ENCODE measurements at regions not wholly inside any gene's neighbourhood (a gene's known extent, or its start where the extent isn't known, plus 50 kb on each side); places are given as distances from the start of the nearest gene placed in this dataset.
A peak's percentile ranks its signal among the peaks of the same experiment; 100 is the strongest.
"Not testable (repeated sequence)": the region's sequence is repeated elsewhere in the genome, so short reads cannot be mapped to it uniquely, and the experiment has no call there.

DNA sequence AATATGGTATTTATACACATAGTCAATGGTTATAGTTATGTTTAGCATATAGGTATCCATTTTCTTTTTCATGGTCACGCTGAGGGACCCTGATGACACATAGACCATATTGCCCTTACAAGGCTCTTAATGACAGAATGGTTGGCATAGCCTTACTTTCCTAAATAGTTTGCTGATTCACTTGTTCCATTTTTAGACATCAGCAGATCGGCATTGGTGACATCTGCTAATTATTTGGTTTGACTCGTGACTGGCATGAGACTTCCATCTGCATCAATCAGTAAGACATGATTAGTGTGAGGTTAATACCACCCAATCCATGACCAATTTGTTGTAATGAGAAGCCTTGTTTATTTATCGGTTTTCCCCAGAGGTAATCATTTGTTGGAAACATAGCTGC is 309.7 kb downstream of the ALDH8A1 start:
- Mint-ChIP-seq H3K4me3 (no peak overlapping the region), H3K36me3 (no peaks in the 10 kb centered on the region), H3K27ac (no peak overlapping the region), H3K27me3 (no peaks in the 10 kb centered on the region), H3K4me1 (peaks cover 20% of the 10 kb centered on the region), H3K9me3 (no peaks in the 10 kb centered on the region)

DNA sequence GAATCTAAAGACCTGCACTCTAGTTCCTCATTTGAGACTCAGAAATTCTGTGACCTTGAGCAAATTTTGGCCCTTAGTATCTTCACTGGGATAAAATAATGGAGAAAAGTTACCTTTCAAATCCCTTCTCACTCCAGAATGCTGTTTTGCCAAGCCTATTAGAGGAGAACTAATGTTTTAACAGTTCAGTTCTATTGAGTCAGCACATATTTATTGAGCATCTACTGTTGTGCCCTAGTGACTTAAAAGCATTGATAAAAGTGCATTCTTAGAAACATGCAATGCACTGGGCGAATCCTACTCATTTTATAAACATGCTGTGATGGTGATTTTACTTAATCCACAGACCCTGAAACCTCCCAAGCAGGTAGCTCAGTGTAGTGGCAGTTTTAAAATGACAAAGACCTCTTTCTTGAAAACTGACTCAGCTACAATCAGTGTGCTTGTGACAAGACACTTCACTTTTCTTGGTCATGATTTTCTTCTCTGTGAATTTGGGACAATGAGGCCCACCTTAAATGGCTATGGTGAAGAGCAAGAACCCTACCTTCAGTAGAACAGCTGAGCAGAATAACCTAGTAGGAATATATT is 312.0 kb downstream of the ALDH8A1 start:
- Mint-ChIP-seq H3K4me3 (no peak overlapping the region), H3K9me3 (no peaks in the 10 kb centered on the region), H3K27ac (no peak overlapping the region), H3K27me3 (no peaks in the 10 kb centered on the region), H3K36me3 (no peaks in the 10 kb centered on the region), H3K4me1 (peaks cover 26% of the 10 kb centered on the region)

DNA sequence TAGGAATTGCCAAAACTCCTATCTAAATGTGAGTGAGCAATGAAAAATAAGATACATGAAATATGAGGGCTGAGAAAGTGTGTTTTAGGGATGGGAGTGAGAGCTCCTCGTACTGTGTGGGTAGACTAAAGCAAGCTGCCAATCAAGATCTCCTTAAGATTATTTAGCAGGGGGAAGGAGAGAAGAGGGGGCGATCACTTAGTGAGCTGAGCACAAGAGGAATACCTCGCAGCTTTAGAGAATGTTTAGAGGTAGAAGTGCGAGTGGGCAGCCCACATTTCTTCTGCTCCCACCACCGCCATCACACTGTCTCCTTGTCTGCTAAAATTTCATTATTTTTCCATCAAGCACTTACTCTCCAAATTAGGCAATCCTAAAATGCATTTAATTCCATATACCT is 312.6 kb downstream of the ALDH8A1 start:
- H3K4me1 Mint-ChIP-seq: peaks cover 32% of the 10 kb centered on the region
- no peaks in the 10 kb centered on the region for H3K9me3 Mint-ChIP-seq
- H3K27ac Mint-ChIP-seq: no peak overlapping the region
- H3K27me3 Mint-ChIP-seq: no peaks in the 10 kb centered on the region
- H3K36me3 Mint-ChIP-seq: no peaks in the 10 kb centered on the region
- H3K4me3 Mint-ChIP-seq: no peak overlapping the region

DNA sequence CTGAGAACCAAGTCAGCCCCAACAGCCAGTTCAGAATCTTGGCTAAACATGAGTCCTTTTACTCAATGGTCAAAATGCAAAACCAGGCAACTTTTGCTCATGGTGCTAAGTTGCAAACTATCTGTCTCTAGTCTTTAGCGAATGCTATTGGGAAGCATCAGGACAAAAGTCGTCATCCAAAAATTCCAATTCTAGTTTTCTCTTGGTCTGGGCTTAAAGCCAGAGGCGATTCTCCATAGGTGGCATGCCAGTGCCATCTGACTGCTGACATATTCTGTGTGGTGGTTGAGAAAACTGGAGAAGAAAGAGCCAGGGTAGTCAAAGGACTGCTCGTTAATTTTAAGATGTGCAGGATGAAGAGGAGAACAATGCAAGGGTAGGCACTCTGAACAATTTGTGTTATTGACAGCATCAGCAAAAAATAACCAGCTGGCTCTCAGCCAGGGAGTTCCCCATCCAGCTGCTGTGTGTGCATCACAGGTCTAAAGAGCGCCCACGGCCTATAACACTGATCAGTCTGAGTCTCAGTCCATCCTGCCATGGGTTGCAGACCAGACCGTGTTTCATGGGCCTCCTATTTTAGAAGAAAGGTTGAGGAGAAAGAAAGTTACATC is 313.6 kb downstream of the ALDH8A1 start:
- no peak overlapping the region for H3K27ac Mint-ChIP-seq
- no peaks in the 10 kb centered on the region for H3K27me3 Mint-ChIP-seq
- peaks cover 38% of the 10 kb centered on the region for H3K4me1 Mint-ChIP-seq
- no peaks in the 10 kb centered on the region for H3K36me3 Mint-ChIP-seq
- H3K4me3 Mint-ChIP-seq: no peak overlapping the region
- no peaks in the 10 kb centered on the region for H3K9me3 Mint-ChIP-seq

DNA sequence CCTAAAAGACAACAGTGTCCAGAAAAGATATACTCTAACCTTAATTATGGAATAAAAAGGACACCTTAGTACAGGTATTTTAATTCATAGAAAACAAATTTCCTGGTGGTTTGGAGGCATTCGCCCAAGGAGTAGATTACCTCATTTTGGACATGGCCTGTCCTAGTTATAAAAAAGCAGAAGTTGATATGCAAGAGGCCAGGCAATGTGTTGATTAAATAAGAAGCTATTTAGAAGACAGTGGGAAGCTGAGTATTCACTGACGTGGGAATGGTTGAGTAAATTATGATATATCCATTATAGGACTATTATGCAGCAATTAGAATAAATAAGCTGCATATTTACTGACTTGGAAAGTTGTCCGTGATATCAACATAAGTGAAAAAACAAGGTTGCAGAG is 314.9 kb downstream of the ALDH8A1 start:
- no peaks in the 10 kb centered on the region for H3K27me3 Mint-ChIP-seq
- H3K4me3 Mint-ChIP-seq: no peak overlapping the region
- H3K27ac Mint-ChIP-seq: no peak overlapping the region
- peaks cover 30% of the 10 kb centered on the region for H3K4me1 Mint-ChIP-seq
- no peaks in the 10 kb centered on the region for H3K9me3 Mint-ChIP-seq
- no peaks in the 10 kb centered on the region for H3K36me3 Mint-ChIP-seq

DNA sequence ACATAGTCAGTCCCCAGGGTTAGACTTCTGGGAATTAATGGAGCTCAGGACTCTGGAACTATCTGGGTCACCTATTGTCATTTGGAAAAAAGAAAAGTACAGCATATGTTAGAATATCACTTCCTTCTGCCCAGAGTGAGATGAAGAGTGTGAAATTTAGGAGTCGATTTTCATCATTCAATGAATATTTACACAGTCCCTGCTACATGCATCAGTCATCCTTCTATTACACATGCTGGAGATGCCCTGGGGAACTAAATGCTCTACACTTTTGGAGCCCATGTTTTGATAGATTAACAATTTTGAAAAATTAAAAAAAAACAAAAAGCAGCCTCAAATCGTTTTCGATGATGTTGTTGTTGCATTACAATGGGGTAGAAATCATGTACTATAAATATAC is 315.4 kb downstream of the ALDH8A1 start:
- Mint-ChIP-seq H3K36me3 (no peaks in the 10 kb centered on the region), H3K4me1 (peaks cover 30% of the 10 kb centered on the region), H3K27ac (no peak overlapping the region), H3K4me3 (no peak overlapping the region), H3K27me3 (no peaks in the 10 kb centered on the region), H3K9me3 (no peaks in the 10 kb centered on the region)

DNA sequence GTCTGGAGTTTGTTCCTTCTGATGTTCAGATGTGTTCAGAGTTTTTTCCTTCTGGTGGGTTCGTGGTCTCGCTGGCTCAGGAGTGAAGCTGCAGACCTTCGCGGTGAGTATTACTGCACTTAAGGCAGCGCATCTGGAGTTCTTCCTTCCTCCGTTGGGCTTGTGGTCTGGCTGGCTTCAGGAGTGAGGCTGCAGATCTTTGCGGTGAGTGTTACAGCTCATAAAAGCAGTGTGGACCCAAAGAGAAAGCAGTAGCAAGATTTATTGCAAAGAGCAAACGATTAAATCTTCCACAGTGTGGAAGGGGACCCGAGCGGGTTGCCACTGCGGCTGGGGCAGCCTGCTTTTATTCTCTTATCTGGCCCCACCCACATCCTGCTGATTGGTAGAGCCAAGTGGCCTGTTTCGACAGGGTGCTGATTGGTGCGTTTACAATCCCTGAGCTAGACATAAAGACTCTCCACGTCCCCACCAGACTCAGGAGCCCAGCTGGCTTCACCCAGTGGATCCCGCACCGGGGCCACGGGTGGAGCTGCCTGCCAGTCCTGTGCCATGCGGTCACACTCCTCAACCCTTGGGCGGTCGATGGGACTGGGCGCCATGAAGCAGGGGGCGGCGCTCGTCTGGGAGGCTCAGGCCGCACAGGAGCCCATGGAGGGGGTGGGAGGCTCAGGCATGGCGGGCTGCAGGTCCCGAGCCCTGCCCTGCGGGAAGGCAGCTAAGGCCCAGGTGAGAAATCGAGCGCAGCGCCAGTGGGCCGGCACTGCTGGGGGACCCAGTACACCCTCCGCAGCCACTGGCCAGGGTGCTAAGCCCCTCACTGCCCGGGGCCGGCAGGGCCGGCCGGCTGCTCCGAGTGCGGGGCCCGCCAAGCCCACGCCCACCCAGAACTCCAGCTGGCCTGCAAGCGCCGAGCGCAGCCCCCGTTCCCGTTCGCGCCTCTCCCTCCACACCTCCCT is 315.3 kb upstream of the SGK1 start:
- H3K27ac Mint-ChIP-seq: peak overlapping the region; percentile 11
- H3K9me3 Mint-ChIP-seq, H3K27me3 Mint-ChIP-seq, H3K36me3 Mint-ChIP-seq: not testable (repeated sequence)
- peaks cover 30% of the 10 kb centered on the region for H3K4me1 Mint-ChIP-seq
- H3K4me3 Mint-ChIP-seq: peak overlapping the region; percentile 87

DNA sequence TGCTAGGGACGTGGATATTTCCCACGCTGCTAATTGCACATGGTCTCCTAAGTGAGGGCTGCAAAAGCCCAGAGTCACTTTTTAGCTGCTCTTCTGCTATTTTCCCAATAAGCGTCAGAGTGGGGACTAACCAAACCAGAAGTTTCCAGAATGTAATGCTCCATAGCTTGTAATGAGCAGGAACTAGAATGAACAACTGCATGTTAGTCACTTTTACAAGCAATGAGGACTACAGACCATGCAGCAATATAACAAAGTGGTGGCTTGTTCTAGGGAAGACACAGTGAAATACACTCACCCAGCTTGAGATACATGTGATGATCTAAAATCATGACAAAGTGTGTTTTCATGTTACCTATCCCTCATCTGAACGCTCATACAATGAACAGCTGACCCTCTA is 314.1 kb upstream of the SGK1 start:
- no peaks in the 10 kb centered on the region for H3K36me3 Mint-ChIP-seq
- H3K4me1 Mint-ChIP-seq: peaks cover 30% of the 10 kb centered on the region
- no peaks in the 10 kb centered on the region for H3K9me3 Mint-ChIP-seq
- H3K4me3 Mint-ChIP-seq: peak overlapping the region; percentile 52
- H3K27ac Mint-ChIP-seq: no peak overlapping the region
- no peaks in the 10 kb centered on the region for H3K27me3 Mint-ChIP-seq

DNA sequence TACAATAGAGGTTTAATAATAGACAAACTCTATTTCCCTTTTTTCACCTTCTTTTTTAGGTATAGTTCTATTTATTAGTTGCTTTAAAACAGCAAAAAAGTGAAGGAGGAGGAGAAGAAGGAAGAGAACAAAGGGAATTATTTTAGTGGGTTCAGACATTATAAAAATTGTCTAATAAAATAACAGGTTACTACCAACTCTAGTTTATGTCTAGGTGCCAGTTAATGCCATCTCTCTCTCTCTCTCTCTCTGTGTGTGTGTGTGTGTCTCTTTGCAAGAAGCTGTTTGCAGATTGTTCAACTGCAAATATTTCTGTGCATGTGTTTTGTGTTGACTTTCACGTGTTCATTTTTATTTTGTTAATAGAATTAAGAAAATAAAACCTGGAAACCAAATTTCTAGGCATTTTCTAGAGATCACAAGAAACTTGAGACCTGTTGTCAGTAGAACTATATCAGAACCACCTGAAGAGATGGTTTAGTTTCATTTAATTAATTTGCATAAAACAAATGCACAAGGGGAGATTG is 313.5 kb upstream of the SGK1 start:
- Mint-ChIP-seq H3K36me3 (no peaks in the 10 kb centered on the region), H3K4me1 (peaks cover 28% of the 10 kb centered on the region), H3K27me3 (no peaks in the 10 kb centered on the region), H3K27ac (no peak overlapping the region), H3K9me3 (no peaks in the 10 kb centered on the region), H3K4me3 (no peak overlapping the region)

DNA sequence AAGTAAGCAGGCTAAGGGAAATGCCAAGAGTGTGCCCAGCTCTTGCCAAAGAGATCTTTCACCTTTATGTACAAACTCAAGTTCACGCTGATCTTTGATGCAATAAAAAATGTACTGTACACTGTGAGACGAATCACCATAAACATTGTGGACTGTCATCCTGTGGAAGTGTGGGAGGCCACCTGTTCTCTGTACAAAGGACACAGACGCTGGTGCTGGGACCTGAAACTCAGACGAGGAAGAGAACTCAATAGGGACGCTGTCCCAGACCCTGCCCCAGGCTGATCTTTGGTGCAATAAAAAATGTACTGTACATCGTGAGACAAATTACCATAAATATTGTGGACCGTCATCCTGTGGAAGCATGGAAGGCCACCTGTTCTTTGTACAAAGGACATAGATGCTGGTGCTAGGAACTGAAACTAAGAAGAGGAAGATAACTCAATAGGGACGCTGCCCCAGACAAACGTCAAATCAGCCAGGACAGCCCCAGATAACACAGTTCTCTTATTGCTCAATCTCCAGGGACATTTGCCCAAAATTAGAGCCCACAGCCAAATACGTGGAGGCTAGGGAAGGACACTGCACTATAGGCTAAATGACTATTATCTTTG is 312.7 kb upstream of the SGK1 start:
- H3K27ac Mint-ChIP-seq: no peak overlapping the region
- H3K4me3 Mint-ChIP-seq: no peak overlapping the region
- H3K27me3 Mint-ChIP-seq: no peaks in the 10 kb centered on the region
- H3K9me3 Mint-ChIP-seq: no peaks in the 10 kb centered on the region
- H3K36me3 Mint-ChIP-seq: no peaks in the 10 kb centered on the region
- peaks cover 23% of the 10 kb centered on the region for H3K4me1 Mint-ChIP-seq

DNA sequence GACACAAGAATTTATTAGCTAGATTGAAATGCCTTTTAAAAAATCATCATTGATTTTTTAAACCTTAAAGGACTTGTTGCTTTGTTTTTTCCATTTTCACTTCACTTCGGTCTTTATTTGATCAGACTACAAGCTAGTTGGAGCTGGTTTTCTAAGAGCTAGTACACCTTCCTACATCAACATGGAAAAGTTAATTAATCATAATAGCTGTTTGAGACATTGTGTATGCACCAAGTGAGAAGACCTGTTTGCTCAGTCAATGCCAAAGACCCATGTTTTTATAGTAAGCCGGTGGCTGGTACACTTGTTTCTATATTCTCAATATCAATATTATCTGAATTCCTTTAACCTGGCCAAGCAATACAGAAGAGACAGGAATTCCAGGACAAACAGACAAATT is 310.2 kb upstream of the SGK1 start:
- Mint-ChIP-seq H3K36me3 (no peaks in the 10 kb centered on the region), H3K27me3 (no peaks in the 10 kb centered on the region), H3K4me3 (no peak overlapping the region), H3K27ac (no peak overlapping the region), H3K9me3 (no peaks in the 10 kb centered on the region), H3K4me1 (peaks cover 20% of the 10 kb centered on the region)

DNA sequence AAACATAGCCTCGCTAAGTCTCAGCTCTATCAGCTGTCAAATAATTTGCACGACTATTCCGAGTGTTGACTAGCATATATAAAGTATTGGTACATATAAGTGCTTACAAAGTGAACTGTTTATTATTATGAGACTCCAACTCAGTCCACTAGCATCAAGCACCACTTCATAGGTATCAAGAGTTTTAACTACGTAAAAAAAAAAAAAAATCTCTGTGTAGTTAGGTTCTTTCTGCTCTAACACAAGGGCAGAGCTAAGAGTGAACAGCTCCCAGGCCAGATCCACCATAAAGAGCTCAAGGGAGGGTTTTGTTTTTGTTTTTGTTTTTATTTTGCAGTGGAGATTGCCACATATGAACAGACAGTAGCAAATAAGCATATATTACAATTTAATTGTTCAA is 309.8 kb upstream of the SGK1 start:
- H3K4me3 Mint-ChIP-seq: no peak overlapping the region
- H3K9me3 Mint-ChIP-seq: no peaks in the 10 kb centered on the region
- H3K36me3 Mint-ChIP-seq: no peaks in the 10 kb centered on the region
- H3K4me1 Mint-ChIP-seq: peaks cover 15% of the 10 kb centered on the region
- H3K27me3 Mint-ChIP-seq: no peaks in the 10 kb centered on the region
- H3K27ac Mint-ChIP-seq: no peak overlapping the region

DNA sequence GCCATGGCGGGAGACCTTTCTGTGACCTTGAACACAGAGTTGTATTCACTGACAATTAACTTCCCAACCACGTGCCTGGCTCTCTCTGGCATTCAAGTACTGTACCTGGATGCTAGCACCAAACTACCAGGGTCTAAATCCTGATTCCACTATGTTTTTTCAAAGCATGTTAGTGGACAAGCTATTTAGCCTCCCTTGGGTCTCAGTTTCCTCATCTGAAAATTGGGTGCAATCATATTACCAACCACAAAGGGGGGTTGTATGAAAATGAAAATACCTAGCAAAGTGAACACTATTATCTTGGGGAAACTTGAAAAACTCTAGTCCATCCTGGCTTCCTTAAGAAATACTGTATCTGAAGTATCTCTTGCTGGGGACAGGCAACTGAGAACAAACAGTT is 308.7 kb upstream of the SGK1 start:
- H3K9me3 Mint-ChIP-seq: no peaks in the 10 kb centered on the region
- no peak overlapping the region for H3K27ac Mint-ChIP-seq
- H3K36me3 Mint-ChIP-seq: no peaks in the 10 kb centered on the region
- H3K4me1 Mint-ChIP-seq: peaks cover 4% of the 10 kb centered on the region
- no peak overlapping the region for H3K4me3 Mint-ChIP-seq
- no peaks in the 10 kb centered on the region for H3K27me3 Mint-ChIP-seq

DNA sequence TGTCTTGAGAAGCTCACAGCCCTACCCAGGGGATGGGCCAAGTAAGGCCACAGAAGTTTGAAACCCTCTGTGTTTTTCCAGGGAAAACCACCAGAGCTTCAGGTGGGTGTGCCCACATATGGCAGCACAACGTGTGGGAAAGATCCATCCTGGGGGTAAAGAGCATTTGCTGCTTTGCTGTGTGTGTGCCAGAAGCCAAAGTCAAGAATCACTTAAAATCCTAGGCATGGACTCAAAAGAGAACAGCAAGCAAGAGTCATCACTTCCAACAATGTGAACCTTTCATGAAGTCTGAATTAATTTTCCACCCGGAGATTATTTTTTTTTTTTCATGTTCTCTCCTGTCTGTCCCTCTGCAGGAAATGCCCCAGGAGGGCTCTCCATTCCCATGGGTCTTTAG is 308.2 kb upstream of the SGK1 start:
- H3K4me1 Mint-ChIP-seq: peaks cover under 1% of the 10 kb centered on the region
- H3K4me3 Mint-ChIP-seq: no peak overlapping the region
- no peaks in the 10 kb centered on the region for H3K9me3 Mint-ChIP-seq
- H3K27ac Mint-ChIP-seq: no peak overlapping the region
- H3K27me3 Mint-ChIP-seq: no peaks in the 10 kb centered on the region
- H3K36me3 Mint-ChIP-seq: no peaks in the 10 kb centered on the region

DNA sequence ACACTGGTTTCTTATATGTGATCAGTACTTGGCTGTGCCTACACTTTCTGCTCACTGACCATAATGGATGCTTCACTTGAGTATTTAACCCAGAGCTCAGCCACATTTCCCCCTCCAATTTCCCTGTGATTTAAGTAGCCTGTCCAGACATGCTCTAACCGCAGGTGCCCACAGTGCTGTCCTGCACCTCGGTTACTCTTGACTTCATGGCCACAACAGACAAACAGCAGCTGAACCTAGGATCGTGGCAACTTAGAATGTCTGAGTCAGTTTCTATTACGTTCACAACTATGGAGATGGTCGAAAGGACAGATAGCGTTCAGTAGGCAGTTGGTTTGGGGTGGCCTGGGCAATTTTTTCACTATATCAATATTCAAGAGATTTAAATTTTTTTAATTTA is 306.9 kb upstream of the SGK1 start:
- Mint-ChIP-seq H3K27me3 (no peaks in the 10 kb centered on the region), H3K27ac (no peak overlapping the region), H3K9me3 (no peaks in the 10 kb centered on the region), H3K4me3 (no peak overlapping the region), H3K36me3 (no peaks in the 10 kb centered on the region), H3K4me1 (no peaks in the 10 kb centered on the region)

DNA sequence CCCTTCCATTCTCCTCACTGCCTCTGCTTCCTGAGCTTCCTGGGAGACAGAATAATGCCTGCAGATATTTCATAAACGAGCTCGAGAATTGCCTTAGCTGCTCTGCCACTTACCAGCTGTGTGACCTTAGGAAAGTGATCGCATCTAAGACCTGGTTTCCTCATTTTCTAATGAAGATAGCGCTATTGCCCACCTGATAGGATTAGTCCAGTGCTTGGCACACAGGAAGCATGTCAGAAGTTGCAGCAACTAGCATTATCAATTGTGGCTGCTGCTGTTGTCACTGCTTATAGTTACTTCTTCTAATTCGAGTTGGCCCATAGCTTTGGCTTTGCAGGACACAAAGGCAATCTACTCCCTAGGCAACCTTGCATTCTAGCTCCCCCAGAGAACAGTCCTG is 305.5 kb upstream of the SGK1 start:
- H3K27me3 Mint-ChIP-seq: no peaks in the 10 kb centered on the region
- no peaks in the 10 kb centered on the region for H3K36me3 Mint-ChIP-seq
- H3K27ac Mint-ChIP-seq: peak overlapping the region; percentile 42
- H3K9me3 Mint-ChIP-seq: no peaks in the 10 kb centered on the region
- H3K4me1 Mint-ChIP-seq: peaks cover 3% of the 10 kb centered on the region
- no peak overlapping the region for H3K4me3 Mint-ChIP-seq
